GM18526 (cell line): ENCODE measurements at regions not wholly inside any gene's neighbourhood (a gene's known extent, or its start where the extent isn't known, plus 50 kb on each side); places are given as distances from the start of the nearest gene placed in this dataset.

ENCODE experiments used
- POLR2A ChIP-seq: IDR thresholded peaks from 3 replicates; pipeline ENCODE4 v1.6.1; 2011; ENCODE audit not compliant: insufficient read length; ENCODE audit errors: extremely low read depth

- TF ChIP-seq POLR2A: no peak
Observed at GRCh38 chr17:72507370-72507769, 386.6 kb downstream of the SOX9 start.

- TF ChIP-seq POLR2A: no peak
Observed at GRCh38 chr17:72510351-72511016, 389.7 kb downstream of the SOX9 start.

GRCh38 chr17:72511242-72511641, 390.4 kb downstream of the SOX9 start:
- TF ChIP-seq POLR2A: no peak

- TF ChIP-seq POLR2A: no peak
Observed at GRCh38 chr17:72511874-72512273, 391.1 kb downstream of the SOX9 start.

- TF ChIP-seq POLR2A: no peak
Observed at GRCh38 chr17:72512649-72513556, 392.1 kb downstream of the SOX9 start.

DNA sequence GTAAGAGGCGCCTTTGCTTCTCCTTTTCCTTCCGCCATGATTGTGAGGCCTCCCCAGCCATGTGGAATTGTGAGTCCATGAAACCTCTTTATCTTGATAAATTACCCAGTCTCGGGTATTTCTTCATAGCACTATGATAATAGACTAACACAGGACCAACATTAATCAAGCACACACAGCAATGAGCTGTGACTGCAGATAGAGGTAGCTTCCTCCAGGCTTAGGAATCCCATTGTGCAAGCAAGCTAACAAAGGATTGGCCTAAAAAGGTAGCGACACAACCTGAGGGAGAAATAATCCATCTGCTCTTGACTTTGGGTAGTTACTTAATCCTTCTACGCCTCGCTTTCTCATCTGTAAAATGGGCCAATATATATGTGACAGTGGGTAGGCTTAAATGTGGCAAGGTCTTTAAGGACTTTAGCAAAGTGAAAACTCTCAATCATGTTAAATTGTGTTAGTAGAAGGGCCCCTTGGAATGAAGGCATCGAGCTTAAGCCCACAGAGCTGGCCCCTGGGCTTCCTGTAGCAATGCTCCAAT, 393.6 kb downstream of the SOX9 start:
- no peak for TF ChIP-seq POLR2A

GRCh38 chr17:72514891-72515290, 394.1 kb downstream of the SOX9 start:
- TF ChIP-seq POLR2A: no peak

- peak; percentile 44 for TF ChIP-seq POLR2A
Observed at GRCh38 chr17:72515291-72516065, 394.7 kb downstream of the SOX9 start.

GRCh38 chr17:72516772-72517399, 396.1 kb downstream of the SOX9 start:
- TF ChIP-seq POLR2A: peak; percentile 45

DNA sequence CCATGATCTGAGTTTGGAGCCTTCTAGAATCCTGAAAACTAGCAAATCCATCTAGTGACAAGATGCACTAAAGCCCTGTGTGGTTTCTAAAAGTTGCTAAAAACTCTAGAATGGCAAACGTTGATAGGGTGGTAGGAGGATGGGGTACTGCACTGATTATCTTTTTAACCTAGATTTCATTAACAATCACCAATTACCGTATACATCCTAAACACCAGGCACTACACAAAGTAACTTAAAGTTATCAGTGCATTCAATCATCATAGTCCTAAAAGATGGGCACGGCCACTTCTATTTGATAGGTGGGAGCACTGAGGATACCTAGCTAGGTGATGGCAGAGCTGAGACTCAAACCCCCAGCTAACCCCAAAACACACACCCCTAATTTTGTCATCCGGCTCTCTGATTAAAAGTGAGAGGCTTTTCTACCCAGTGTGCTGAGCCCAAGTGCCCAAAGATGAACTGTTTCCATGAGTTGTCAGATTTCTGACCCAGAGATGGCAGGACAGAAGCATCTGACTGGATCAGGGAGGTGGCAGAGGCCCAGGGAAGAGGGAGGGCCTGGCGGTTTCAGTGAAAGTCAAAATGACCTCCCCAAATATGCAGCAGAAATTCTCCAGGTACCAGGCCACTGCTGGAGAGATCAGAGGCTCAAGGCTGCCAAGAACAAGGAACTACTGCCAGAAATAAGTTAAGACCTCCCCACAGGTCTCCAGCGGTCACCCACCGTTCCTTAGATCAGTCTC, 396.8 kb downstream of the SOX9 start:
- TF ChIP-seq POLR2A: no peak

GRCh38 chr17:72518159-72518732, 397.4 kb downstream of the SOX9 start:
- no peak for TF ChIP-seq POLR2A

DNA sequence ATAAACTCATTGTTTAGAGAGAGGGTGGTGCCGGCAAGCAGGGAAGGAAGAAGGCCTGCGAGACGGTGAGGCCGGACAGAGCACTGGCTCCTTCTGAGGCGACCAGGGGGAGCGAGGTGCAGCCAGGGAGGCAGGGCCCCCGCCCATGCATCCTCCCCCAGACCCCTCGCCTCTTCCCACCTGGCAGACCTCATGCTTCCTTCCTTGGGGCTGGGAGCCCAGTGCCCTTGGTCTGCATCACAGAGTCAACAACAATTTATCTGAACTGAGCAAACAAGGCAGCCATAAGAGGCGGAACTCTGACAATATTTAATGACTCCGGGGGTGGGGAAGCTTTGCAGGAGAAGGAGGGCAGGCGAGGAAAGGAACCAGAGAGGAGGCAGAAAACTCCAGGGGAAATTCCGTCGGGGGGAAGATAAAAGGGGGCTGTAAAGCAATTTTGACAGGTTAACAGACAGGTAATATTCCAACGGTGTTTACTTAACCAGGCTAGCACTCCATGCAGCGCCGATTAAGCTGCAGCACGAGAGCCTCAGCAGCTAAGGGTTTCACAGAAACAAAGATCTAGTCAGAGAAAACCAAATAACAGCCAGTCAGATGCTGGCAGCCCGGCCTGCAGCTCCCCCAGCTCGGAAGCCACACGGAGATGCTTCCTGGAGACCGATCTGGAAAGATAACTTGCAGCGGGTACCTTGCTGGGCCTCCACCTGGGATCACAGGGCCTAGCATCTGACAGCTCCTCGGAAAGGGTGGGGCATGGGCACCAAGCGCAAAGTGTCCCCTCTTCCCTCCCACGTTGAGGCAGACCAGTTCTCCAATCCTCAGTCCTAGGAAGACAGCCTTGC, 398.2 kb downstream of the SOX9 start:
- no peak for TF ChIP-seq POLR2A

- no peak for TF ChIP-seq POLR2A
Observed at GRCh38 chr17:72519598-72519936, 398.7 kb downstream of the SOX9 start.

- TF ChIP-seq POLR2A: no peak
Observed at GRCh38 chr17:72520665-72521303, 400.0 kb downstream of the SOX9 start.
